K562 (cell line): ENCODE measurements at regions not wholly inside any gene's neighbourhood (a gene's known extent, or its start where the extent isn't known, plus 50 kb on each side); places are given as distances from the start of the nearest gene placed in this dataset.

Experiments used
- ATAC-seq: fragments of 200-7000 bp; cut with Tn5 transposase; 3 replicates; pipeline ENCODE4 v1.9.1; 2020; ENCODE audit warnings: moderate library complexity
- BruUV-seq: library from RNA; stranded (reverse); fragments of 400-500 nt; replicated peaks from 2 replicates; lab custom pipeline; 2021; lab: Mats Ljungman, UMichigan
- CTCF ChIA-PET: fragments of 300-600 bp; formaldehyde crosslinking; extraction: SDS; loops from one replicate; lab custom pipeline; 2021; ENCODE audit warnings: low intra/inter-chr PET ratio; lab: Yijun Ruan, JAX
- POLR2A ChIA-PET: fragments of 300-600, 350-650 bp; sonication (Branson Sonifier 250); formaldehyde crosslinking; extraction: SDS; loops from one replicate; lab custom pipeline; 2021; ENCODE audit warnings: antibody characterized with exemption, inconsistent platforms; lab: Yijun Ruan, JAX
- DNase-seq, 4 experiments: peaks; one replicate each; pipeline versions ENCODE4 v3.0.0 to v3.0.0-alpha.2; 2011 to 2018; ENCODE audit warnings: low spot score in 3 of 4, mixed read lengths in 3 of 4; ENCODE audit errors: extremely low read depth in 1 of 4
- FAIRE-seq: peaks from 2 replicates; lab custom pipeline; 2011; peaks lifted over from hg19 to GRCh38; lab: Jason Lieb, UNC
- H2AFZ ChIP-seq: 2 replicates; pipeline ENCODE4 v1.6.0; 2011; ENCODE audit warnings: low read depth, low read length, control low read depth, inconsistent platforms
- H3K27ac ChIP-seq: fragments of 200-600 bp; 3 replicates; pipeline ENCODE4 v1.8.0; 2011; ENCODE audit warnings: low read depth, mild to moderate bottlenecking, control low read depth, inconsistent platforms, low read length, moderate library complexity, mixed read lengths; ENCODE audit errors: extremely low read depth
- H3K27me3 ChIP-seq, 2 experiments: fragments of 300-600 bp in 1 of 2; 2 replicates in 1 of 2; 3 replicates in 1 of 2; pipeline versions ENCODE4 v1.6.0 to v1.8.0; 2011; ENCODE audit warnings: inconsistent platforms in 2 of 2, low read length in 2 of 2, mild to moderate bottlenecking in 1 of 2, mixed read lengths in 1 of 2, moderate library complexity in 1 of 2; ENCODE audit not compliant: control insufficient read depth in 2 of 2, insufficient read depth in 2 of 2
- H3K36me3 ChIP-seq: fragments of 300-600 bp; 3 replicates; pipeline ENCODE4 v1.8.0; 2011; ENCODE audit warnings: mild to moderate bottlenecking, low read length, inconsistent platforms; ENCODE audit not compliant: control insufficient read depth, insufficient read depth
- H3K4me1 ChIP-seq, 2 experiments: fragments of 200-600 bp in 1 of 2; replicated peaks in 1 of 2; 2 replicates in 1 of 2; 3 replicates in 1 of 2; pipeline versions ENCODE4 v1.5.1 to v1.8.0; 2011; ENCODE audit warnings: inconsistent platforms in 2 of 2, low read length in 2 of 2, mild to moderate bottlenecking in 1 of 2, mixed read lengths in 1 of 2, moderate library complexity in 1 of 2; ENCODE audit not compliant: control insufficient read depth in 2 of 2, insufficient read depth in 2 of 2
- H3K4me2 ChIP-seq: 2 replicates; pipeline ENCODE4 v1.6.1; 2011; ENCODE audit warnings: low read length, control low read depth, inconsistent platforms, mixed read lengths; ENCODE audit not compliant: insufficient read depth
- H3K4me3 ChIP-seq: fragments of 200-600 bp; sonication (generic), shearing (Covaris generic); 2 replicates; pipeline ENCODE4 v1.5.1; 2016; ENCODE audit warnings: control low read depth, inconsistent platforms
- H3K79me2 ChIP-seq: fragments of 200-600 bp; 3 replicates; pipeline ENCODE4 v1.8.0; 2011; ENCODE audit warnings: low read length, inconsistent platforms; ENCODE audit not compliant: control insufficient read depth, insufficient read depth
- H3K9ac ChIP-seq, 2 experiments: 2 replicates each; pipeline versions ENCODE4 v1.6.0 to v1.6.1; 2011; ENCODE audit warnings: low read depth in 2 of 2, low read length in 2 of 2, control low read depth in 1 of 2, inconsistent platforms in 1 of 2, mild to moderate bottlenecking in 1 of 2, mixed read lengths in 1 of 2; ENCODE audit not compliant: insufficient read depth in 1 of 2
- H3K9me1 ChIP-seq: one replicate; pipeline ENCODE4 v1.6.0; 2011; ENCODE audit warnings: inconsistent platforms, mild to moderate bottlenecking, low read length, moderate library complexity; ENCODE audit not compliant: control insufficient read depth, insufficient read depth
- H3K9me3 ChIP-seq: replicated peaks from 2 replicates; pipeline ENCODE4 v1.5.1; 2011; ENCODE audit warnings: low read depth, low read length, inconsistent platforms; ENCODE audit not compliant: control insufficient read depth, insufficient read depth
- H4K20me1 ChIP-seq: replicated peaks from 2 replicates; pipeline ENCODE4 v1.6.1; 2011; ENCODE audit warnings: low read length, inconsistent platforms, mixed read lengths; ENCODE audit not compliant: control insufficient read depth, insufficient read depth
- AFF4 ChIP-seq: sonication (generic); formaldehyde crosslinking; IDR thresholded peaks from 2 replicates; pipeline ENCODE4 v1.8.0; 2023; ENCODE audit warnings: mild to moderate bottlenecking, missing genetic modification reagents
- ARID4B ChIP-seq: sonication (generic); formaldehyde crosslinking; IDR thresholded peaks from 2 replicates; pipeline ENCODE4 v1.8.0; 2022; ENCODE audit warnings: mild to moderate bottlenecking, missing genetic modification reagents
- E2F6 ChIP-seq, 2 experiments: IDR thresholded peaks; 2 replicates each; pipeline ENCODE4 v1.6.1; 2011; ENCODE audit warnings: borderline replicate concordance in 1 of 2, control low read depth in 1 of 2, low read depth in 1 of 2, low read length in 1 of 2, mild to moderate bottlenecking in 1 of 2, mixed read lengths in 1 of 2, moderate library complexity in 1 of 2; ENCODE audit not compliant: insufficient read depth in 1 of 2, insufficient read length in 1 of 2, poor library complexity in 1 of 2, severe bottlenecking in 1 of 2; ENCODE audit errors: extremely low read depth in 1 of 2
- HDAC2 ChIP-seq: fragments of 450-650 bp; IDR thresholded peaks from 2 replicates; pipeline ENCODE4 v1.6.1; 2016; ENCODE audit warnings: mild to moderate bottlenecking
- RBM34 ChIP-seq: fragments of 200-400 bp; formaldehyde crosslinking; IDR thresholded peaks from 2 replicates; pipeline ENCODE4 v1.6.1; 2018; ENCODE audit warnings: low read length, borderline replicate concordance; ENCODE audit not compliant: insufficient read depth
- SNIP1 ChIP-seq: fragments of 450-650 bp; IDR thresholded peaks from 2 replicates; pipeline ENCODE4 v1.7.1; 2017; ENCODE audit warnings: low read depth, mild to moderate bottlenecking
- WGBS: fragments of 100-300 bp; shearing (Covaris generic); methylation state at CpG from one replicate; pipeline ENCODE4 v1.1.6; 2016; ENCODE audit warnings: low coverage, mixed read lengths; ENCODE audit not compliant: insufficient coverage; ENCODE audit errors: missing lambda C conversion rate; 5-methylcytosine and 5-hydroxymethylcytosine counted together
- in situ Hi-C: fragments of 300-500 bp; cut with MboI; formaldehyde crosslinking; loops from 4 replicates; pipeline ENCODE4 v1.15.0; 2018; ENCODE audit warnings: inconsistent platforms, mixed read lengths
- intact Hi-C: fragments of 100-400 bp; cut with micrococcal nuclease; formaldehyde crosslinking; loops from 2 replicates; pipeline ENCODE4 v1.14.2; 2022

- no peaks in the 10 kb centered on the region for H3K79me2 ChIP-seq
- H3K4me3 ChIP-seq: no peak overlapping the region
- no peaks in the 10 kb centered on the region for H4K20me1 ChIP-seq
- H2AFZ ChIP-seq: no peak overlapping the region
- TF ChIP-seq E2F6 (IDR thresholded peaks at IDR 0.05; ENCODE audit: borderline replicate concordance in 1 of 2, extremely low read depth in 1 of 2, insufficient read depth in 1 of 2, insufficient read length in 1 of 2, low read depth in 1 of 2, low read length in 1 of 2, poor library complexity in 1 of 2, severe bottlenecking in 1 of 2): no peak
- no peak for TF ChIP-seq ARID4B (CRISPR knock-in tag)
- TF ChIP-seq HDAC2: no peak
- TF ChIP-seq RBM34: no peak
- TF ChIP-seq SNIP1: no peak
- no peak for TF ChIP-seq AFF4 (CRISPR knock-in tag)
- ChIA-PET CTCF (no interaction called here), POLR2A (no interaction called here)
- H3K36me3 ChIP-seq: no peaks in the 10 kb centered on the region
- no peak overlapping the region for H3K27ac ChIP-seq
- DNase-seq: no peak
- H3K9ac ChIP-seq: no peak overlapping the region
- intact Hi-C loops: no loop called here
- no TSS peak for BruUV-seq
- no peaks in the 10 kb centered on the region; the same call in 1 of the 2 replicates for H3K9me3 ChIP-seq
- H3K4me1 ChIP-seq: no peaks in the 10 kb centered on the region
- H3K27me3 ChIP-seq: no peaks in the 10 kb centered on the region
- H3K4me2 ChIP-seq: no peak overlapping the region
- no peaks in the 10 kb centered on the region for H3K9me1 ChIP-seq
- no peak for ATAC-seq
- 0% methylated on average over 1 of the region's 1 CpG for WGBS
- in situ Hi-C loops: no loop called here
- FAIRE-seq: no peak
These were observed 1374.9 kb upstream of the CRIM1 start for GRCh38 chr2:34980689-34981088.
